ENCODE measurements at regions not wholly inside any gene's neighbourhood (a gene's known extent, or its start where the extent isn't known, plus 50 kb on each side); places are given as distances from the start of the nearest gene placed in this dataset.

GRCh38 chr9:31174681-31175080 is 1209.8 kb upstream of the ACO1 start:
- Histone ChIP-seq H3K4me3 (replicated peaks in 1 of 3; ENCODE audit: insufficient read depth in 1 of 3, low read depth in 1 of 3, low read length in 3 of 3) (no peak overlapping the region), H3K9ac (replicated peaks; ENCODE audit: extremely low read depth, insufficient read depth, low read length) (no peak overlapping the region), H2AFZ (ENCODE audit: low read depth, low read length) (no peak overlapping the region), H3K79me2 (ENCODE audit: control insufficient read depth, insufficient read depth, low read length) (no peaks in the 10 kb centered on the region), H3K4me2 (ENCODE audit: insufficient read depth, low read length) (no peak overlapping the region), H3K9me3 (replicated peaks; ENCODE audit: control insufficient read depth, insufficient read depth, low read length) (no peaks in the 10 kb centered on the region), H3K36me3 (ENCODE audit: control insufficient read depth in 2 of 2, extremely low read depth in 1 of 2, insufficient read depth in 2 of 2, low read length in 2 of 2) (no peaks in the 10 kb centered on the region), H3K27me3 (ENCODE audit: control insufficient read depth in 2 of 2, insufficient read depth in 2 of 2, low read length in 2 of 2) (no peaks in the 10 kb centered on the region), H3K27ac (ENCODE audit: insufficient read depth, low read depth, low read length) (no peak overlapping the region), H3K4me1 (ENCODE audit: control insufficient read depth, extremely low read depth, insufficient read depth, low read length) (no peaks in the 10 kb centered on the region), H4K20me1 (replicated peaks; ENCODE audit: control insufficient read depth, extremely low read depth, insufficient read depth, low read length) (no peaks in the 10 kb centered on the region), H3K9me1 (replicated peaks; ENCODE audit: control insufficient read depth, extremely low read depth, insufficient read depth, low read length) (no peaks in the 10 kb centered on the region)
- no TSS peak for BruUV-seq (replicated peaks)
- intact Hi-C loops (cut with micrococcal nuclease), result no loop called here
- ChIA-PET CTCF (interaction anchor here (1.9 kb wide), 1 partner anchor 9 kb away, joined by 4 read pairs; no protein-coding TSS in a partner anchor), POLR2A (no interaction called here)
- no peak for FAIRE-seq
- no peak for DNase-seq (ENCODE audit: low read depth, low spot score)
- TF ChIP-seq POLR2A (IDR thresholded peaks at IDR 0.05; ENCODE audit: low read depth, low read length), result no peak
- dilution Hi-C loops (cut with MboI; ENCODE audit: extremely low pct_ligation_motif_present, low sequenced_read_pairs), result no loop called here

- no peak overlapping the region for H3K4me3 ChIP-seq (replicated peaks in 1 of 3; ENCODE audit: insufficient read depth in 1 of 3, low read depth in 1 of 3, low read length in 3 of 3)
Measured at GRCh38 chr9:31183866-31184265, 1200.6 kb upstream of the ACO1 start.

More at GRCh38 chr9:31183866-31184265, 1200.6 kb upstream of the ACO1 start:
- Histone ChIP-seq H3K9me1 (replicated peaks; ENCODE audit: control insufficient read depth, extremely low read depth, insufficient read depth, low read length) (no peaks in the 10 kb centered on the region), H3K9me3 (replicated peaks; ENCODE audit: control insufficient read depth, insufficient read depth, low read length) (no peaks in the 10 kb centered on the region), H3K27ac (ENCODE audit: insufficient read depth, low read depth, low read length) (no peak overlapping the region), H4K20me1 (replicated peaks; ENCODE audit: control insufficient read depth, extremely low read depth, insufficient read depth, low read length) (no peaks in the 10 kb centered on the region), H3K4me2 (ENCODE audit: insufficient read depth, low read length) (no peak overlapping the region), H3K36me3 (ENCODE audit: control insufficient read depth in 2 of 2, extremely low read depth in 1 of 2, insufficient read depth in 2 of 2, low read length in 2 of 2) (no peaks in the 10 kb centered on the region), H3K4me1 (ENCODE audit: control insufficient read depth, extremely low read depth, insufficient read depth, low read length) (no peaks in the 10 kb centered on the region), H2AFZ (ENCODE audit: low read depth, low read length) (no peak overlapping the region), H3K27me3 (ENCODE audit: control insufficient read depth in 2 of 2, insufficient read depth in 2 of 2, low read length in 2 of 2) (no peaks in the 10 kb centered on the region), H3K9ac (replicated peaks; ENCODE audit: extremely low read depth, insufficient read depth, low read length) (no peak overlapping the region), H3K79me2 (ENCODE audit: control insufficient read depth, insufficient read depth, low read length) (no peaks in the 10 kb centered on the region)
- DNase-seq (ENCODE audit: low read depth, low spot score) (no peak), FAIRE-seq (no peak)
- TF ChIP-seq POLR2AphosphoS5 (IDR thresholded peaks at IDR 0.05; ENCODE audit: insufficient read depth, low read depth, low read length) (no peak), FOS (IDR thresholded peaks at IDR 0.05; ENCODE audit: borderline replicate concordance, insufficient read depth, low read length) (no peak), GATA2 (IDR thresholded peaks at IDR 0.05; ENCODE audit: insufficient read depth, insufficient read length, low read depth, low read length) (no peak), EZH2 (IDR thresholded peaks at IDR 0.05; ENCODE audit: borderline replicate concordance, low read depth, low read length, severe bottlenecking) (no peak), MYC (IDR thresholded peaks at IDR 0.05; ENCODE audit: low read depth, low read length) (no peak), MAX (IDR thresholded peaks at IDR 0.05; ENCODE audit: insufficient read depth, insufficient read length) (no peak), CTCF (IDR thresholded peaks at IDR 0.05; ENCODE audit: extremely low read depth in 1 of 2, insufficient read depth in 1 of 2, low read depth in 1 of 2, low read length in 2 of 2) (no peak), JUN (IDR thresholded peaks at IDR 0.05; ENCODE audit: borderline replicate concordance, insufficient read depth, insufficient read length, low read depth) (no peak), POLR2A (IDR thresholded peaks at IDR 0.05; ENCODE audit: low read depth, low read length) (no peak)
- ChIA-PET CTCF (no interaction called here), POLR2A (no interaction called here)
- BruUV-seq (replicated peaks), result no TSS peak
- dilution Hi-C loops (cut with MboI; ENCODE audit: extremely low pct_ligation_motif_present, low sequenced_read_pairs), result no loop called here
- intact Hi-C loops (cut with micrococcal nuclease), result no loop called here
